Vagina (tissue), 2 donors: ENCODE measurements at regions not wholly inside any gene's neighbourhood (a gene's known extent, or its start where the extent isn't known, plus 50 kb on each side); places are given as distances from the start of the nearest gene placed in this dataset.
"Not testable (repeated sequence)": the region's sequence is repeated elsewhere in the genome, so short reads cannot be mapped to it uniquely, and the experiment has no call there.

Source experiments
- DNase-seq, 2 donors: peaks; one replicate each; pipeline ENCODE4 v3.0.0-alpha.2; 2017; ENCODE audit errors: extremely low spot score in 2 of 2
- H3K27ac ChIP-seq: fragments of 200-600 bp; sonication (generic); one replicate; pipeline ENCODE4 v1.5.1; 2019
- H3K27me3 ChIP-seq: fragments of 200-600 bp; sonication (generic); one replicate; pipeline ENCODE4 v1.5.1; 2019
- H3K36me3 ChIP-seq, 2 donors: fragments of 200-600 bp; sonication (generic); one replicate each; pipeline ENCODE4 v1.5.1; 2017 to 2019
- H3K4me1 ChIP-seq: fragments of 200-600 bp; sonication (generic); one replicate; pipeline ENCODE4 v1.5.1; 2019
- H3K4me3 ChIP-seq, 2 donors: fragments of 200-600 bp; sonication (generic); 1 replicate in 1 of 2; 2 replicates in 1 of 2; pipeline ENCODE4 v1.5.1; 2016 to 2019
- H3K9me3 ChIP-seq: fragments of 200-600 bp; sonication (generic); one replicate; pipeline ENCODE4 v1.5.1; 2019
- POLR2A ChIP-seq, 2 donors: fragments of 450-650 bp; IDR thresholded peaks; one replicate each; pipeline ENCODE4 v1.6.1; 2017; ENCODE audit warnings: antibody characterized with exemption in 2 of 2, mild to moderate bottlenecking in 2 of 2, moderate library complexity in 2 of 2
- POLR2AphosphoS5 ChIP-seq, 2 donors: sonication (generic); formaldehyde crosslinking; IDR thresholded peaks; one replicate each; pipeline ENCODE4 v1.9.0; 2017; ENCODE audit warnings: antibody characterized with exemption in 2 of 2, mild to moderate bottlenecking in 2 of 2, low read depth in 1 of 2; ENCODE audit not compliant: insufficient read depth in 1 of 2
- intact Hi-C: fragments of 100-400 bp; cut with DNase I; formaldehyde crosslinking; loops from one replicate; pipeline ENCODE4 v1.15.1; 2023
- TF ChIP-seq, protein P1 (sequence below), 3 experiments: fragments of 450-650 bp in 2 of 3; fragments of 200-600 bp in 1 of 3; sonication (generic) in 1 of 3; IDR thresholded peaks; one replicate each; pipeline ENCODE4 v1.5.1; 2017 to 2019; ENCODE audit warnings: antibody characterized with exemption in 3 of 3, mild to moderate bottlenecking in 2 of 3, moderate library complexity in 2 of 3

DNA sequence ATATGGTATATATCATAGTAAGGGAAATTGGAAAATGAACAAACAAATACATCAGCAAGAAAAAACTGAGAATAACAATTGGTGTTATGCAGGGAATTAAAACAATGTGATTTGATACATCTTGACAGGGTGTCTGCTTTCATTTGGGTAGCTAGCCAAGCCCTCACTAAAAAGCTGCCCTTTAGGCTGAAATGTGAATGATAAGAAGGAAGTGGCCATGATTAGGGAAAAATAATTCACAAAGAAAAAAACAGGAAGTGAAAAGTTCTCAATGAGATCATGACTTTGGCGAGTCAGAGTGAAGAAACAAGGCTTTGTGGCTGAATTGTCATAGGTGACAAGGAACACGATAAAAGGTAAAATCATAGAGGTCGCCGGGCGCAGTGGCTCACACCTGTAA, 675.8 kb upstream of the SLIT2 start:
- Histone ChIP-seq H3K4me3 (no peak overlapping the region), H3K9me3 (no peaks in the 10 kb centered on the region), H3K27ac (no peak overlapping the region), H3K36me3 (no peaks in the 10 kb centered on the region), H3K27me3 (no peaks in the 10 kb centered on the region), H3K4me1 (peaks cover 9% of the 10 kb centered on the region)
- TF ChIP-seq POLR2A (IDR thresholded peaks at IDR 0.05) (no peak), POLR2AphosphoS5 (IDR thresholded peaks at IDR 0.05; ENCODE audit: insufficient read depth in 1 of 2, low read depth in 1 of 2) (no peak)
- TF ChIP-seq, protein P1, sequence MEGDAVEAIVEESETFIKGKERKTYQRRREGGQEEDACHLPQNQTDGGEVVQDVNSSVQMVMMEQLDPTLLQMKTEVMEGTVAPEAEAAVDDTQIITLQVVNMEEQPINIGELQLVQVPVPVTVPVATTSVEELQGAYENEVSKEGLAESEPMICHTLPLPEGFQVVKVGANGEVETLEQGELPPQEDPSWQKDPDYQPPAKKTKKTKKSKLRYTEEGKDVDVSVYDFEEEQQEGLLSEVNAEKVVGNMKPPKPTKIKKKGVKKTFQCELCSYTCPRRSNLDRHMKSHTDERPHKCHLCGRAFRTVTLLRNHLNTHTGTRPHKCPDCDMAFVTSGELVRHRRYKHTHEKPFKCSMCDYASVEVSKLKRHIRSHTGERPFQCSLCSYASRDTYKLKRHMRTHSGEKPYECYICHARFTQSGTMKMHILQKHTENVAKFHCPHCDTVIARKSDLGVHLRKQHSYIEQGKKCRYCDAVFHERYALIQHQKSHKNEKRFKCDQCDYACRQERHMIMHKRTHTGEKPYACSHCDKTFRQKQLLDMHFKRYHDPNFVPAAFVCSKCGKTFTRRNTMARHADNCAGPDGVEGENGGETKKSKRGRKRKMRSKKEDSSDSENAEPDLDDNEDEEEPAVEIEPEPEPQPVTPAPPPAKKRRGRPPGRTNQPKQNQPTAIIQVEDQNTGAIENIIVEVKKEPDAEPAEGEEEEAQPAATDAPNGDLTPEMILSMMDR (IDR thresholded peaks at IDR 0.05): no peak
- intact Hi-C loops: no loop called here
- DNase-seq: no peak

DNA sequence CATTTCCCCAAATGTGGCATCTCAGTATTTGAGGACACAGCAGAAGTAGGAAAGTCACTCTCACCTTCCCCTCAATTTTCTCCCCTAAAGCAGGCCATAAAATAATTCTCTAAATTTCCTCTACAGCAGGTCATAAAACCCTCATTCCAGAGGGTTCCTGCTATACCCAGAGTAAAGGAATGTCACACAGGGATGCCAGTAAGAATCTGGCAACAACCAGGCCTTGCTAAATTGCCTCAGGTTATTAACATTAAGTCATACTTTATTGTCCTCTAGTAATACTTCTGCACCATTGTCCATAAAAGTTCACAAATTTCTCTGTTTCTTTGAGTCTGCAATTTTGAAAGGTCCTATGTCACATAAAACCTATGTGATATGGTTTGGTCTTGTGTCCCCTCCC, 685.7 kb upstream of the SLIT2 start:
- H3K4me1 ChIP-seq: no peaks in the 10 kb centered on the region
- intact Hi-C loops: no loop called here
- H3K27ac ChIP-seq: no peak overlapping the region
- no peak for TF ChIP-seq POLR2A (IDR thresholded peaks at IDR 0.05)
- TF ChIP-seq, protein P1 (IDR thresholded peaks at IDR 0.05): no peak
- no peaks in the 10 kb centered on the region for H3K9me3 ChIP-seq
- DNase-seq: no peak
- no peaks in the 10 kb centered on the region for H3K27me3 ChIP-seq
- no peak overlapping the region for H3K4me3 ChIP-seq
- H3K36me3 ChIP-seq: no peaks in the 10 kb centered on the region

DNA sequence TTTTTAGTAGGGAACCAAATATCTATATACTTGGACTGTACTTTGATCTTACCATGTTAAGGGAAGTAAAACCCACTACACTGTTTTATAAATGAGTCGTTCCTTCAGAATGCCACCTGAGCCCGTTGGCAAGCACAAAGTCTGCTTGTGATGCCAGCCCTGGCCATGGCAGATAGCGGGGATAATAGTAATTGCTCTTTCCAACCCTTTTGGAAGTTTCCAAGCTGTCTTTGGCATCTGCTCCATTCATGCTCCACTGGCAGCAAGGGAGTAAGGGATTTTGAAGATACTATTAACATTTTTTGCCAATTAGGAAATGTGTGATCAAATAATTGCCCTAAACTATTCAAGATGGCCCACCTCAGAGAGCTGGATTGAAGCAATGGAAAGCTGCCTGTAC, 689.2 kb upstream of the SLIT2 start:
- Histone ChIP-seq H3K9me3 (no peaks in the 10 kb centered on the region), H3K4me3 (no peak overlapping the region), H3K36me3 (no peaks in the 10 kb centered on the region), H3K27me3 (no peaks in the 10 kb centered on the region), H3K27ac (no peak overlapping the region), H3K4me1 (no peaks in the 10 kb centered on the region)
- TF ChIP-seq POLR2A (IDR thresholded peaks at IDR 0.05) (no peak), POLR2AphosphoS5 (IDR thresholded peaks at IDR 0.05; ENCODE audit: insufficient read depth in 1 of 2, low read depth in 1 of 2) (no peak)
- TF ChIP-seq, protein P1 (IDR thresholded peaks at IDR 0.05): no peak
- intact Hi-C loops: no loop called here
- DNase-seq: no peak

DNA sequence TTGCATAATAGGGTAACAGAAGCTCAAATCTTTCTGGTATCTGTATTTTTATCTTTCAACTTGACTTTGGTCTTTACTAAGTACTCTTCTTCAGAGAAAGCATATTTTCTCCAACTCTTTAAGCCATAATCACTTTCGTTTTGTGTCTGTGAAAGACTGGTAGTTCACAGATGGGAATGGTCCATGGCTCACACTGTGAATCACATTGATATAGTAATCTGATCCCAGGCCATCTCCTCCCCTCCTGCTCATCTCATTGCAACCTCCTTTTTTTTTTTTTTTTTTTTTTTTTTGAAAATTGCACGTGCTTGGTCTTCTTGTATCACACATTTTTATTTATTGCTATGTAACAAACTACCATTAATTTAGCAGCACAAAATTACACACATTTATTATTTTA, 694.5 kb upstream of the SLIT2 start:
- H3K9me3 ChIP-seq: no peaks in the 10 kb centered on the region
- no peak overlapping the region for H3K4me3 ChIP-seq
- no peak for DNase-seq
- intact Hi-C loops: no loop called here
- H3K4me1 ChIP-seq: no peaks in the 10 kb centered on the region
- TF ChIP-seq POLR2A (IDR thresholded peaks at IDR 0.05): no peak
- TF ChIP-seq POLR2AphosphoS5 (IDR thresholded peaks at IDR 0.05; ENCODE audit: insufficient read depth in 1 of 2, low read depth in 1 of 2): no peak
- TF ChIP-seq, protein P1 (IDR thresholded peaks at IDR 0.05): no peak
- H3K27me3 ChIP-seq: no peaks in the 10 kb centered on the region
- H3K27ac ChIP-seq: no peak overlapping the region
- no peaks in the 10 kb centered on the region for H3K36me3 ChIP-seq

DNA sequence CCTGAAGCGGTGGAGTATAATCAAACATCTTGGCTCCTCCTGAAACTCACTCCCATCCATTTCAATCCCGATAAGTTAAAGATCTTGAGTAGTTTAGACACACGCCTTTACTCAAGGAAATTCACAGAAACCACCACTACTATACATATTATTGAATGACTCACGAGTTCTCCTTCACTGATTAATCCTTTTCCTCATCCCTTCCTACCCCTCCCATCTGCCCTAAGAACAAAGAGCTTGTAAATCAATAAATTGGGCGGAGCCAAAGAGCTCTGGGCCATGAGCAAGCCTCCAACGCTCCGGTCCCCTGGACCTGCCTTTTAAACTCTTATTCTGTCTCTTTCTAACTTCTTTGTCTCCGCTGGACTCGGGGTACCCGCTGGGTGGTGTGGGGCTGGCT, 695.4 kb upstream of the SLIT2 start:
- DNase-seq, H3K4me1 ChIP-seq, H3K9me3 ChIP-seq, H3K27me3 ChIP-seq, intact Hi-C loops, H3K36me3 ChIP-seq, H3K27ac ChIP-seq, H3K4me3 ChIP-seq: not testable (repeated sequence)

DNA sequence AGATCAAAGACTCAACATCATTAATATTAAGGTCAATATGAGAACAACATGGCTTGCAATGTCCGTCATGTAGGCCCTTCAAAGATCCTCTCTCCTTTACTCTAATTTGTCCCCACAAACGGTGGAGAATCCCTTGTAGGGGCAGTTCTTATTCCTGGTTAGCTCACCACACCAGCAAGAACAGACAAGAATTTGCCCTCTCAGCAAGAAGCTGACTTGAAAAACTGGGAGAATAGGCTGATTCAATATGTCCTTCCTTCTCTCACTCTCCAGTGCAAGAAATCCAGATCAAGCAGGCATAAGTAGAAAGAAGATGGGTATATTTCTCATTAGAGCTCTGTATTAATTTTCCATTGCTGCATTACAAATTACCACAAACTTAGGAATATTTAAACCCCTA, 704.2 kb upstream of the SLIT2 start:
- Histone ChIP-seq H3K36me3 (no peaks in the 10 kb centered on the region), H3K9me3 (no peaks in the 10 kb centered on the region), H3K27me3 (no peaks in the 10 kb centered on the region), H3K27ac (no peak overlapping the region), H3K4me3 (no peak overlapping the region), H3K4me1 (no peaks in the 10 kb centered on the region)
- TF ChIP-seq POLR2A (IDR thresholded peaks at IDR 0.05) (no peak), POLR2AphosphoS5 (IDR thresholded peaks at IDR 0.05; ENCODE audit: insufficient read depth in 1 of 2, low read depth in 1 of 2) (peak in 1 of 2 donors; percentile 49)
- TF ChIP-seq, protein P1 (IDR thresholded peaks at IDR 0.05): no peak
- intact Hi-C loops: no loop called here
- DNase-seq: no peak
